Activated CD8-positive, alpha-beta T cell treated with anti-CD3 and anti-CD28 coated beads, Interleukin-2, amount 10 ng/mL, durations not matched to agents 7 days and 5 days (primary cell): ENCODE measurements at regions not wholly inside any gene's neighbourhood (a gene's known extent, or its start where the extent isn't known, plus 50 kb on each side); places are given as distances from the start of the nearest gene placed in this dataset.

ENCODE experiments used
- ATAC-seq: fragments of 150-1000 bp; cut with Tn5 transposase; one replicate; pipeline ENCODE4 v1.10.0; 2021; ENCODE audit warnings: moderate library complexity
- CTCF ChIA-PET: fragments of 350-600 bp; sonication (Branson Sonifier 250); formaldehyde crosslinking; loops from one replicate; lab custom pipeline; 2021; ENCODE audit warnings: antibody characterized with exemption; lab: Charles Lee
- POLR2A ChIA-PET: fragments of 350-600 bp; sonication (Branson Sonifier 250); formaldehyde crosslinking; loops from one replicate; lab custom pipeline; 2021; ENCODE audit warnings: antibody characterized with exemption; lab: Charles Lee
- DNase-seq: peaks from one replicate; pipeline ENCODE4 v3.0.0-alpha.2; 2020
- H3K27ac Mint-ChIP-seq: one replicate; pipeline ENCODE4 v1.8.0; 2021; ENCODE audit warnings: mild to moderate bottlenecking, mixed read lengths
- H3K27me3 Mint-ChIP-seq: one replicate; pipeline ENCODE4 v1.8.0; 2021; ENCODE audit warnings: low read depth, mixed read lengths
- H3K36me3 Mint-ChIP-seq: one replicate; pipeline ENCODE4 v1.8.0; 2021; ENCODE audit warnings: low read depth, mixed read lengths
- H3K4me1 Mint-ChIP-seq: one replicate; pipeline ENCODE4 v1.8.0; 2021; ENCODE audit warnings: low read depth, mixed read lengths
- H3K4me3 Mint-ChIP-seq: one replicate; pipeline ENCODE4 v1.8.0; 2021; ENCODE audit warnings: mild to moderate bottlenecking, mixed read lengths
- H3K9me3 Mint-ChIP-seq: one replicate; pipeline ENCODE4 v1.8.0; 2022; ENCODE audit warnings: mixed read lengths; ENCODE audit not compliant: insufficient read depth

DNA sequence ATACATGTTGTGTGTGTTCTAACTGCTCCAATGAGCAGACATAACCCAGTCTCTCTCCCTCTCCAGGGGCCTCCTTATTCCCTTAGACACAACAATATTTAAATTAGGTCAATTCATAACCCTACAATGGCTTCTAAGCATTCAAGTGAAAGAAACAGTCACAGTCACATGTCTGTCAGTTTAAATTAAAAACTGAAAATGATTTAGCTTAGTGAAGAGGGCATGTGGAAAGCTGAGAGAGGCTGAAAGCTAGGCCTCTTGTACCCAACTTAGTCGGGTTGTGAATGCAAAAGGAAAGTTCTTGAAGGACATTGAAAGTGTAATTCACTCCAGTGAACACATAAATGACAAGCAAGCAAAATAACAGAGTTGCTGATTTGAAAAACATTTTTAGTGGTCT lies 1519.6 kb downstream of the OTOL1 start:
- peaks cover 14% of the 10 kb centered on the region for H3K9me3 Mint-ChIP-seq
- ATAC-seq: no peak
- H3K27me3 Mint-ChIP-seq: no peaks in the 10 kb centered on the region
- no peak overlapping the region for H3K4me3 Mint-ChIP-seq
- CTCF ChIA-PET: no interaction called here
- no peaks in the 10 kb centered on the region for H3K36me3 Mint-ChIP-seq
- no peaks in the 10 kb centered on the region for H3K4me1 Mint-ChIP-seq
- no peak for DNase-seq
- POLR2A ChIA-PET: no interaction called here
- no peak overlapping the region for H3K27ac Mint-ChIP-seq

DNA sequence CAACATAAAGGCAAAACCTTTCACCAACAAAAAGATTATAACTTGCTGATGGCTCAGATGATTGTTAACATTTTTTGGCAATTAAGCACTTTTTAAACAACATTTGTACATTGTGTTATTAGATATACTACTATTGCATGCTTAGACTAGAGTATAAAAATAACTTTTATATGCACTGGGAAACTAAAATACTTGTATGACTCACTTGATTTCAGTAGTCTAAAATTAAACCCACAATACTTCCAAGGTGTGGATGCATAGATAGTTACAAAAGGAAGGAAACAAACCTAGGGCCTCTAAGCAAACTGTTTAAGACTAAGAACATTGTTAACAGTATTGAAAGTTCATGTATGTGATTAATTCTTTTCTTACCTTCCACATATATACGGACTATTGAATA lies 1521.5 kb downstream of the OTOL1 start:
- ChIA-PET POLR2A (no interaction called here), CTCF (no interaction called here)
- ATAC-seq (no peak), DNase-seq (no peak)
- peaks cover 12% of the 10 kb centered on the region for H3K9me3 Mint-ChIP-seq
- no peak overlapping the region for H3K4me3 Mint-ChIP-seq
- H3K36me3 Mint-ChIP-seq: no peaks in the 10 kb centered on the region
- H3K27me3 Mint-ChIP-seq: no peaks in the 10 kb centered on the region
- H3K27ac Mint-ChIP-seq: no peak overlapping the region
- H3K4me1 Mint-ChIP-seq: no peaks in the 10 kb centered on the region

DNA sequence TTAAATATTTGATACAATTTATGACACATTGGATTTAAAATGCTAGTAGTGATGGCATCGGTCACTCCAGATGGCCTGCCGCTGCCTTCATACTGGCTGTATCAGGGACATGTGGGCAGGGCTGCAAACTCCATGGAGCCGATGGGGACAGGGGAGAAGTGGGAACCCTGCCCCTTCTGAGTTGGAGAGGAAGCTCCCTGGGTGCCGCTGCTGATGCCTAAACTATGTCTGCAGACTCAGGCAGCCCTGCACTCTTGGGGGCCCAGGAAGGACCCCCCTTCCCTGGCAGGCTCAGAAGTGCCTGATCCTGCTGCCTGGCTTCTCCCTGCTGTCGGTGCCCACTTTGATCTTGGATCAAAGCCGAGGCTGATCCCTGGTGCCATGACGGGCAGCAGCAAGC lies 1522.1 kb downstream of the OTOL1 start:
- Mint-ChIP-seq H3K4me1 (no peaks in the 10 kb centered on the region), H3K27me3 (no peaks in the 10 kb centered on the region), H3K27ac (no peak overlapping the region), H3K36me3 (no peaks in the 10 kb centered on the region), H3K4me3 (no peak overlapping the region), H3K9me3 (peaks cover 11% of the 10 kb centered on the region)
- ATAC-seq: no peak
- DNase-seq: no peak
- CTCF ChIA-PET: no interaction called here
- POLR2A ChIA-PET: no interaction called here

DNA sequence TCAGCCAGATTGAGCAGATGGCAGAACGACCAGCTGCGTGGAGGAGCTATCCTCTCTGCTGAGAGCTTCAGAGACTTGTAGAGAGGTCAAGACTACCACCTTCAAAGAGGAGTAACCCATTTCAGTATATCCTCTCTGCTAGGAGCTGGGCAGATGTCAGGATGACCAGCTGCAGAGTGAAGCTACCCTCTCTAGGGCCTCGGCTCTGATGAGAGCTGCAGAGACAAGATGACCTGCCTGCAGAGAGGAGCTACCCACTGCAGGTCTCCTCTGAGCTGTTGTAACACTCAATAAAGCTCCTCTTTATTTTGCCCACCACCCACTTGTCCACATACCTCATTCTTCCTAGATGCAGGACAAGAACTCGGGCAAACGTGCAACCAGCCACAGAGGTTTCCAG lies 1522.7 kb downstream of the OTOL1 start:
- Mint-ChIP-seq H3K27me3 (no peaks in the 10 kb centered on the region), H3K27ac (no peak overlapping the region), H3K36me3 (no peaks in the 10 kb centered on the region), H3K4me3 (no peak overlapping the region), H3K9me3 (peaks cover 11% of the 10 kb centered on the region), H3K4me1 (no peaks in the 10 kb centered on the region)
- POLR2A ChIA-PET: no interaction called here
- CTCF ChIA-PET: no interaction called here
- DNase-seq: no peak
- no peak for ATAC-seq

DNA sequence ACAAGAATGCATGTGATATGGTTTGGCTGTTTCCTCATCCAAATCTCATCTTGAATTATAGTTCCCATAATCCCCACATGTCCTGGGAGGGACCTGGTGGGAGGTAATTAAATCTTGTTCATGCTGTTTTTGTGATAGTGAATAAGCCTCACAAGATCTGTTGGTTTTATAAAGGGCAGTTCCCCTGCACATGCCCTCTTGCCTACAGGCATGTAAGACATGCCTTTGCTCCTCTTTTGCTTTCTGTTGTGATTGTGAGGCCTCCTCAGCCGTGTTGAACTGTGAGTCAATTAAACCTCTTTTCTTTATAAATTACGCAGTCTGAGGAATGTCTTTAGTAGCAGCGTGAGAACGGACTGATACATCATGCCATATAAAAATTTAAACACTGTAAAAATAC lies 1537.0 kb downstream of the OTOL1 start:
- Mint-ChIP-seq H3K36me3 (no peaks in the 10 kb centered on the region), H3K27ac (no peak overlapping the region), H3K9me3 (peaks cover 4% of the 10 kb centered on the region), H3K27me3 (no peaks in the 10 kb centered on the region), H3K4me3 (no peak overlapping the region), H3K4me1 (no peaks in the 10 kb centered on the region)
- POLR2A ChIA-PET: no interaction called here
- CTCF ChIA-PET: no interaction called here
- ATAC-seq (no peak), DNase-seq (no peak)

DNA sequence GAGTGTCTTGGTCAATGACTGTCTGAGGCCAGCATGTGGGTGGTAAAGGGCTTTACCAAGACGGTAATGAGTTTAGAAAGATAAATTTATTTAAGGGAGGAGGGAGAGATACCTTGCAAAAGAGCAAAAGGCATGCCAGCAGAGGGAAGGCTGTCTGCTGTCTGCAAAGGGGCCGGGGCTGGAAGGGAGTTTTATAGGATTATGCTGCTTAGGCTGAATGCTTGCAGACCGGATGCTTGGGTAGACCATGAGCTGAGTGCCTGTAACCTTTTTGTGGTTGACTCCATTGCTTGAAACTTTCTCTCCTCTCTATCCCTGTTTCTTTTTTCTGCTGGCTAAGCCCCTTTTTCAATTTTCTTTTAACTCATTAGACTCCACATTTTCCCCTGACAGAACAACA lies 1543.0 kb downstream of the OTOL1 start:
- Mint-ChIP-seq H3K27ac (no peak overlapping the region), H3K4me1 (no peaks in the 10 kb centered on the region), H3K4me3 (no peak overlapping the region), H3K36me3 (no peaks in the 10 kb centered on the region), H3K27me3 (no peaks in the 10 kb centered on the region), H3K9me3 (peaks cover 5% of the 10 kb centered on the region)
- POLR2A ChIA-PET: no interaction called here
- CTCF ChIA-PET: no interaction called here
- DNase-seq: no peak
- no peak for ATAC-seq

DNA sequence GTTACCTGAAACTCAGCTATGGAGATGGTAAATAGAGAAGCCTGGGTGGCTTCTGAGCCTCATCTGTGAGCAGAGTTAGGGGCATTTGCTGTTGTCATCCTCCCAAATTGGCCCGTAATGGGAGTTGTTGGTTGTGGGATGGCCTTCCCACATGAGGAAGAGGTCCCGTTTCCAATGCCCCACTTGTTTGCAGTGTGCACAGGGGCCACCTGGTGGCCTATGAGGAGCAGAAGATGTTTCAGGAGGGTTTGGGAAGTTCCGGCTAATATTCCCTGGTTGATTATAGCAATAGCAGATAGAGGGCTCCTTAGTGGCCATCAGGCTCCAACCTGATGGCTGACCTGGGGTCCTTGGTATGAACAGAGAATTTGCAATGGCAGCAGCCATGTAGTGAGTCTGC lies 1546.5 kb downstream of the OTOL1 start:
- ATAC-seq: no peak
- POLR2A ChIA-PET: no interaction called here
- Mint-ChIP-seq H3K27ac (no peak overlapping the region), H3K9me3 (peaks cover 5% of the 10 kb centered on the region), H3K27me3 (no peaks in the 10 kb centered on the region), H3K36me3 (no peaks in the 10 kb centered on the region), H3K4me3 (no peak overlapping the region), H3K4me1 (no peaks in the 10 kb centered on the region)
- no peak for DNase-seq
- CTCF ChIA-PET: no interaction called here

DNA sequence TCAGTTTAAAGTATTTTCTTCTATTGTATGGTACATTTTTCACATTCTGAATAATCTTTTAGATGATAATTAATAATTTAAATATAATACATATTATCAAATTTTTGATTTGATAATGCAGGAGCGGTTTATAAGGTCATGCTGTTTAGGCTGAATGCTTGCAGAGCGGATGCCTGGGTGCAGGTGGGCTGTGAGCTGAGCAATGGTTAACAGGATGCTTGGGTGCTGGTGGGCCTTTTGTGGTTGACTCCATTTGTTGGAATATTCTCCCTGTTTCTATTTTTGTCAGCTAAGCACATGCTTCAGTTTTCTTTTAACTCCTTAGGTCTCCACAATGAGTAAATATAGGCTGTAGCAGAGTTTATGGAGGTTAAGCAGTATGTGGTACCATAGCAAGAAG lies 1549.3 kb downstream of the OTOL1 start:
- Mint-ChIP-seq H3K36me3 (no peaks in the 10 kb centered on the region), H3K4me3 (no peak overlapping the region), H3K4me1 (no peaks in the 10 kb centered on the region), H3K27ac (no peak overlapping the region), H3K9me3 (peaks cover 5% of the 10 kb centered on the region), H3K27me3 (no peaks in the 10 kb centered on the region)
- CTCF ChIA-PET: interaction anchor here (0.9 kb wide), 1 partner anchor 9 kb away, joined by 3 read pairs; no protein-coding TSS in a partner anchor
- no peak for ATAC-seq
- POLR2A ChIA-PET: no interaction called here
- no peak for DNase-seq

DNA sequence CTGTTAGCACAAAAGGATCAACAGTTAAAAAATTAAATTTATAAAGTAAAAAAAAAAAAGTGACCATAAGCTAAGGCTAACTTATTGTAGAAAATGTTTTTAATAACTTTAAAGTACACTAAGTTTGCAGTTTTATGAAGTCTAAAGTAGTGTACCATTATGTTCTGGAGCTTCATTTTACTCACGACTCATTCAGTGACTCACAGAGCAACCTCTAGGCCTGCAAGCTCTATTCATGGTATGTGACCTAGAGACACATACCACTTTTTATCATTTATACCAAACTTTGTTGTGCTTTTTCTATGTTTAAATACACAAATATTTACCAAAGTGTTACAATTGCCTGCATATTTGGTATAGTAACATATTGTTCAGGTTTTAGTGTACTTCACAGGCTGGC lies 1552.3 kb downstream of the OTOL1 start:
- H3K27ac Mint-ChIP-seq: no peak overlapping the region
- CTCF ChIA-PET: no interaction called here
- H3K4me3 Mint-ChIP-seq: no peak overlapping the region
- H3K4me1 Mint-ChIP-seq: no peaks in the 10 kb centered on the region
- POLR2A ChIA-PET: no interaction called here
- DNase-seq: no peak
- no peak for ATAC-seq
- no peaks in the 10 kb centered on the region for H3K9me3 Mint-ChIP-seq
- H3K36me3 Mint-ChIP-seq: no peaks in the 10 kb centered on the region
- no peaks in the 10 kb centered on the region for H3K27me3 Mint-ChIP-seq

DNA sequence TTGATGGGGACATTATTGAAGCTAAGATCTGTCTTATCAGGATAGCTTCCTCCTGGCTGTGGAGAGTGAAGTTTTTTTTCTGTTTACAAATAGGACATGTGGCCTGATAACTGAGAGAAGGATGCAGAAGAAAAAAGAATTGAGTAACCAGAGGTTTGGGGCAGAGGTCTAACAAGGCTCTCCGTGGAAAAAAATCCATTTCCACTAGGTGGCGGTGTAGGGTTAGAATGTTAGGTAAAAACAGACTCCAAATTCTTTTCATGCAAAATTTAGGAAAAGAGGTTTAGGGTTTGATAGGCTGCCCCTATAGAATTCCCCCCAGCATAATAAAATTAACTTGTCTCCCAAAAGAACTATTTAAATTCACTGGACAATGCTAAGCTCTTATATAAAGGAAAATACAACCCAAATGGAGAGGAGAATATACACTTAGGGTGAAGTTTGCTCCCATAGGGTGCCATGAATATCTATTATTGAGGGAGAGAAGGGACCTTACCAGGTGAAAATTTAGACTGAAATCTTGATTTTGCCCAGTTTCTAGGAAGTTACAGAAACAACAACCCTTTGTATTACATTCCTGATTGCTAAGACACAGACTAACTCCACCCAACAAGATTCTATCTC lies 1560.4 kb downstream of the OTOL1 start:
- Mint-ChIP-seq H3K4me3 (no peak overlapping the region), H3K9me3 (no peaks in the 10 kb centered on the region), H3K27ac (no peak overlapping the region), H3K4me1 (no peaks in the 10 kb centered on the region), H3K27me3 (no peaks in the 10 kb centered on the region), H3K36me3 (no peaks in the 10 kb centered on the region)
- DNase-seq: peak; percentile 39
- POLR2A ChIA-PET: no interaction called here
- CTCF ChIA-PET: no interaction called here
- no peak for ATAC-seq

DNA sequence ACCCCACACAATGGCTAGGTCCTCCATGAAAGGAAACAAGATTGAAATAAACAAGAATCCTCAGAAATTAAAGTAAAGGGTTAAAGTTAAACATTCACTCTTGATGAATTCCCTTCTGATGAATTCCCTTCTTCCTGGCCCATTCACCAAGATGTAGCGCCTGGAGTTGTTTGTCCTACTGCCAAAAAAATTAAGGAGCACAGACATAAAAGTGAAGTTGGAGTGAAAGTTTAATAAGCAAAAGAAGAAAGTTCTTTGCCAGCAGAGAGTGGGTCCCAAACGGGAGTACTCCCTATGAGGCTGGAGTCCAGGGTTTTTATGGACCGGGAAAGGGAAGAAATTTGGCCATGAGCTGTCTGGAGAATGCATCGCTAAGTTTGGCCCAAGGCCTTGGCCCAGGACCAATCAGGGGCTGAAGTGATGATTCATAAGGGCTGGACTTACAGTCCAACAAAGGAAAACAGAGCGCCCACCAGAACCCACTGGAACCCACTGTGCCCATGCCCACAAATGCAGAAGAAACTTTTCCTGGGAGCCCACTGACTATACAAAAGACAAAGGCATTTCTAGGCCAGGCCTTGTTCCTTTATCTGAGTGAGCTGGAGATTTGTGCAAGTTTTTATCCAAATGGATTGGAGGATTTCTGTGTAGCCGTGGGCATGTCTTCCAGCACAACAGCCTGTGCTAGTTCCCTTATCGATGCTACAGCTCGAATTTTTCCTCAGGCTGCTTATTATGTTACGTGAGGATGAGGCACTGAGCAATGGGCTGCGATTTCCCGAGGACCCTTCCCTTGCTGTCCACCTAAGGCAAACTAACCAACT lies 1561.6 kb downstream of the OTOL1 start:
- H3K9me3 Mint-ChIP-seq: no peaks in the 10 kb centered on the region
- POLR2A ChIA-PET: no interaction called here
- H3K27ac Mint-ChIP-seq: no peak overlapping the region
- H3K4me1 Mint-ChIP-seq: no peaks in the 10 kb centered on the region
- DNase-seq (no peak), ATAC-seq (no peak)
- no peak overlapping the region for H3K4me3 Mint-ChIP-seq
- no peaks in the 10 kb centered on the region for H3K36me3 Mint-ChIP-seq
- no peaks in the 10 kb centered on the region for H3K27me3 Mint-ChIP-seq
- CTCF ChIA-PET: interaction anchor here (0.6 kb wide), 1 partner anchor 1067 kb away, joined by 3 read pairs; no protein-coding TSS in a partner anchor

DNA sequence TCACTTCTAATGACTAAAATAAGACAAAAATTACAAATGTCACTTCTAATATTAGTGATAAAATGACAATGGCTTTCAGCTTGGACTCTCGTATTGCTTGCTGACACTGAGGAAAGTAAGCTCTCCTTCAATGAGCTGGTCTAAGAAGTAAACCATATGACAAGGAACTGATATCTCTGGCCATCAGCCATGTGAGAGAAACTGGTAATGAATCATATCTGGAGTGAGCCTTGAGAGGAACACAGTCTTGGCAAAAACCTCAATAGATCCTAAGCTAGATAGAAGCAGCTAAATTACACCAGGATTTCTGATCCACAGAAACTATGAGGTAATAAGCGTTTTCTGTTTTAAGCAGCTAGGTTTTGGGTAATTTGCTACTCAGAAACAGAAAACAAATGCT lies 1575.1 kb downstream of the OTOL1 start:
- H3K36me3 Mint-ChIP-seq: no peaks in the 10 kb centered on the region
- ChIA-PET CTCF (no interaction called here), POLR2A (no interaction called here)
- DNase-seq: no peak
- no peaks in the 10 kb centered on the region for H3K4me1 Mint-ChIP-seq
- H3K4me3 Mint-ChIP-seq: no peak overlapping the region
- H3K27ac Mint-ChIP-seq: no peak overlapping the region
- peaks cover 6% of the 10 kb centered on the region for H3K9me3 Mint-ChIP-seq
- no peaks in the 10 kb centered on the region for H3K27me3 Mint-ChIP-seq
- ATAC-seq: no peak
